Renal pelvis (tissue), 1 donor: ENCODE measurements at regions not wholly inside any gene's neighbourhood (a gene's known extent, or its start where the extent isn't known, plus 50 kb on each side); places are given as distances from the start of the nearest gene placed in this dataset.

Source experiments
- DNase-seq: peaks from one replicate; pipeline ENCODE4 v3.0.0-alpha.2; 2013

DNA sequence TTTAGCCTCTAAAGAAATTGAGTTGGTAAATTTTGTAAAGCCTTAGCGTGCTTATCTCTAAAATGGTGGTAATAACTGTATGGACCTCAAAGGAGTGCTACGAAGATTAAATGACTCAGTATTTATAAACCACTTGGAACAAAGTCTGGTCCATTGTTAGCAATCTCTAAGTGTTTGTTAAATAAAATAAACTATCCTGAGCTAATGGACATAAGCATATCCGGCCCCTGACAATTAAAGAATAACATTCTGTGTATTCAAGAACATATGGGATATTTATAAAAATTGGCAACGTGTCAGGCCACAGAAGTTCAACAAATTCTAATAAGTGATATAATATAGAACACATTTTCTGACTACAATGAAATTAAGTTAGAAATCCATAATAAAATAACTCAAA is 71.0 kb downstream of the MYEOV start:
- no peak for DNase-seq

GRCh38 chr11:69365558-69365957 is 71.6 kb downstream of the MYEOV start:
- no peak for DNase-seq

DNA sequence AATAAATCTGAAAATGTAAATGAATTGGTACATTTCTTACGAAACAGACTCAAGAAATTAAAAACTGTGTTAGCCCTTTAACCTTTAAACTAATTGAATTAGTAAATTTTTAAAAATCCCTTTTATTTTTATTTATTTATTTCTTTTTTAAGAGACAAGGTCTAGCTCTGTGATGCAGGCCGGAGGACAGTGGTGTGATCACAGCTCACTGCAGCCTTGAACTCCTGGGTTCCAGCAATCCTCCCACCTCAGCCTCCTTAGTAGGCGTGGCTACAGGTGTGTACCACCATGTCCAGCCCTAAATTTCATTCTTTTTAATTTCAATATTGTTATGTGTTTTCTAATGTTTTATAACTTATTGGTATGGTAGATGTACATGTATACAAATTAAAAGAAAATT is 72.6 kb downstream of the MYEOV start:
- no peak for DNase-seq

DNA sequence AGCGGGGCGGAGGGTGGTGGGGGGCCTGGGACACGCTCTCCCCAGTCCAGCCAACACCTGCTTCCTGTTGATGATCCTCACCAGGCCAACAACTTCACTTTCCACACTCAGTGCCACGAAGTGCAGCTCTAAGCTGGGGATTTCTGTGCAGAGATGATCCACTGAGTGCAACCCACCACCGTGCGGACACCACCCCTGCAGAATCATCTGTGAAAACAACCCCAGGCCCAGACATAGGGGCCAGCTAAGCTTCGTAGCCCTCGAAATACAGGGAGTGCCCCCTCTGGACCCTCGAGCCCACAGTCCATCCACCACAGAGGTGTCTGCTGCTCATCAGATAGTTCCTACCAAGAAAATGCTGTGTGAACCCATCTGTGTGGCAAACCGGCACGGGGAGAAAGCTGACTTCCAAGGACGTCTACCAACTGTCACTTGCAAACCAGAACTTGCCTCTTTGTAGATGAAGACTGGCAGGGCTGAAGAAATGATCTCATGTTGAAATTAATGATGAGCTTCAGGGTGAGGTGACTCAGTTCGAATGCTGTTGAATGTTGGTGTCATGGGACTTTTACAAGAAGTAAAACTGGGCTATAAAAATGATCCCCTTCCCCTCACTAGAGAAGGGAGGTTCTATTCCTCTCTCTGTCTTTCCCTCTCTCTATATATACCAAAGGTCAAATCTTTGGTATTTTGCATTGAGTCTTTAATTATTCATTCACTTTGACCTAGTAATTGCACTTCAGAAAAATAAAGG is 73.4 kb downstream of the MYEOV start:
- DNase-seq: no peak

DNA sequence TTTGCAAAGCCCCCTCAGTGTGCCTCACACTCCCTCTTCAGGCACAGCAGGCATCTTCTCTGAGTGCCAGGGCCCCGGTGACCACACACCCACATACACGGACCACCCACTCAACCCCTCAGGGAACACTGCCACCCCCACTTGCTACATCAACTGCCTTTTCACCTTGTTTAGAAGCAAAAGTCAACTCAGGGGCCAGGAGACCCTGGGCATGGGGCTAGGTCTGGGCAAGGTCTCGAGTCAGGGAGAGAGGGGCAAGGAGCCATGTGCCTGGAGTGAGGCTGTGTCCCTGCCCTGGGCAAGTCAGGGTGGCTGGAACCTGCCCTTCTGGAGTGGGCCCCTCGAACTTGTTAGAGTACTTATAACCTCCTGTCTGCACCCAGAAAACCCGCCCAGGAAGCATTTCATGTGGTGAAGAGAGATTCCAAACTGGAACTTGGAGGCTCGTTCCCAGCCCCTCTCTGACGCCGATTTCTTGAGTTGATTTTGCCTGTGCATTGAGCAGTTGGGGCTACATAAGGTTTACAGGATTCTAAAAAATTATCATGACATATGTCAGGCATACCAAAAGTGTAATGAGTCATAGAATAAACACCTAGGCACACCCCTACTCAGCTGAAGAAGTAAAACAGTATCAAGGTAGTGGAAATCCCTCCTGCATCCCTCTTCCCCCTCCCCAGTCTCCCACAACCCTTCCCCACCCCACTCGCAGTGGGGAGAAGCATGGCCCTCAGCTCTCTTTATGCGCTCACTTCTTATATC is 74.3 kb downstream of the MYEOV start:
- DNase-seq: no peak

- DNase-seq: no peak
Observed at GRCh38 chr11:69369210-69369825, 75.4 kb downstream of the MYEOV start.

- no peak for DNase-seq
Observed at GRCh38 chr11:69369945-69370344, 76.0 kb downstream of the MYEOV start.

- DNase-seq: no peak
Observed at GRCh38 chr11:69370984-69371709, 77.2 kb downstream of the MYEOV start.

DNA sequence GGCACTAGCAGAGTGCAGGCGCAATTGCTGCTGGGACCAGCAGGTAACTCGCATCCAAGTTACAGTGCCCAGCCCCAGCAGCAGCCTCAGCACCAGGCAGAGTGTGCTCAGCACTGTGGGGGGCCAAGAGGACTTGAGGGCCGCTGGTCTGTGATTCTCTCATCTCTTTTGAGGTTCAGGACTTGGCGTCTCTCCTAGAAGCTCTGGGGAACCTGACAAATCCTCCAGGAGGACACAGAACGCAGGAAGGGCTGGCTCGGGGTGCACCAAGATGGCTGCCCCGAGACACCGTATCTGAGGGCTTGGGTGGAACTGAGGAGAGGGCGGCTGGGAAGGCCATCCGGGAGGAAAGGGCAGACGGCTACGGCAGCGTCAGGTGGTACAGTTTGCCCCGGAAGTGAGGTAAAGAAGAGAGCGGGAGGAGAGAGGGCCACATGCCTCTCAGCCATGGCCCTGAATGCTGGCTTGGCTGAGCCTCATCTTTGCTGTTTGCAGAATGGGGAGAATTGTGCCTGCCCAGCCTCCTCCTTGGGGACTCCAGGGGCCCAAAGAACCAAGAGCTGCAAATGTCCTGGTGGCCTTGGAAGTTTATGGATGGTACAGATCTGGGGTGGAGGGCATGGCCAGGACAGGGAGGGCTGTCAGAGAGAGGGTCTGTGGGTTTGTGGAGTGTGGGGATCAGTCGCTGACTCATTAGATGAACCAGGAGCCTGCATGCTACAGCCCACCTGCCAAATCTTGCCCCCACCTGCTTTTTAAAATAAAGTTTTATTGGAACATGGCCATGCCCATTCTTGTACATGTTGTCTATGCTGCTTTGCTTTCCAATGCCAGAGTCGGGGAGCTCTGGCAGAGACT is 78.0 kb downstream of the MYEOV start:
- no peak for DNase-seq

- DNase-seq: no peak
Observed at GRCh38 chr11:69372589-69373250, 78.8 kb downstream of the MYEOV start.

GRCh38 chr11:69373251-69373635 is 79.3 kb downstream of the MYEOV start:
- no peak for DNase-seq

DNA sequence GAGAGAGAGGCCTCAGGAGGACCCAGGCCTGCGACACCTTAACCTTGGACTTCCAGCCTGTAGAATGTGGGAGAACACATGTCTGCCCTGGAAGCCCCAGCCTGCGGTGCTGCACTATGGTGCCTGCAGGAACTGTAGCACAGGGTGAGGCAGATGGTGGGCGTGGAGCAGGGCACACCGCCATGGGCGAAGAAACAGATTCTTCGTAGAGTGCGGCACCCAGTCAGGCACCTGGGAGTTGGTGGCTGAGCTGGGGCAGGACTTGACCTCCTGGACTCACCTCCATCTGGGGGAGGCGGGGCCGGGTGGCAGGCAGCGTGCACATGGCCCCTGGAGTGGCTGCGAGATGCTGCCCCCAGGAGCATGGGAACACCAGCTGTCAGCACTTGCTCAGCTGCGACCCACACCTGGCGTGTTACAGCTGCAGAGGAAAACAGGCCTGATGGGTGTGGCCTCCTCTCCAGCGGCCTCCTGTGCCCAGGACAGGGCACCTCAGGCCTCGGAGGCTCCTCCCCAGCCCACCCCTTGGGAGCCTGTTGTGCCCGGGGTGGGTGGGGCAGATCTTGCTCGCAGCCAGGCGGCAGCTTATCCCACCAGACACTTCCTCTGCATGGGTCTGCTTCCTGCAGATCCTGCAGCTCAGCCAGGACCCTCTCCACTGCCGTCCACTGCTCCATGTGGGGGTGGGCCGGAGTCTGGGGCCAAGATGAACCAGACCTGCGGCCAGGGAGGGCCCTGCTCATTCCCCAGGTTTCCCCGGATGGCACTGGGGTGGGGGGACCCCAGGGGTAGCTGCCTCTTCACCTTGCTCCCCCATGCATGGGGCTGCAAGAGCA is 80.4 kb downstream of the MYEOV start:
- no peak for DNase-seq

- no peak for DNase-seq
Observed at GRCh38 chr11:69374946-69375310, 81.0 kb downstream of the MYEOV start.

GRCh38 chr11:69375316-69376154 is 81.6 kb downstream of the MYEOV start:
- no peak for DNase-seq

DNA sequence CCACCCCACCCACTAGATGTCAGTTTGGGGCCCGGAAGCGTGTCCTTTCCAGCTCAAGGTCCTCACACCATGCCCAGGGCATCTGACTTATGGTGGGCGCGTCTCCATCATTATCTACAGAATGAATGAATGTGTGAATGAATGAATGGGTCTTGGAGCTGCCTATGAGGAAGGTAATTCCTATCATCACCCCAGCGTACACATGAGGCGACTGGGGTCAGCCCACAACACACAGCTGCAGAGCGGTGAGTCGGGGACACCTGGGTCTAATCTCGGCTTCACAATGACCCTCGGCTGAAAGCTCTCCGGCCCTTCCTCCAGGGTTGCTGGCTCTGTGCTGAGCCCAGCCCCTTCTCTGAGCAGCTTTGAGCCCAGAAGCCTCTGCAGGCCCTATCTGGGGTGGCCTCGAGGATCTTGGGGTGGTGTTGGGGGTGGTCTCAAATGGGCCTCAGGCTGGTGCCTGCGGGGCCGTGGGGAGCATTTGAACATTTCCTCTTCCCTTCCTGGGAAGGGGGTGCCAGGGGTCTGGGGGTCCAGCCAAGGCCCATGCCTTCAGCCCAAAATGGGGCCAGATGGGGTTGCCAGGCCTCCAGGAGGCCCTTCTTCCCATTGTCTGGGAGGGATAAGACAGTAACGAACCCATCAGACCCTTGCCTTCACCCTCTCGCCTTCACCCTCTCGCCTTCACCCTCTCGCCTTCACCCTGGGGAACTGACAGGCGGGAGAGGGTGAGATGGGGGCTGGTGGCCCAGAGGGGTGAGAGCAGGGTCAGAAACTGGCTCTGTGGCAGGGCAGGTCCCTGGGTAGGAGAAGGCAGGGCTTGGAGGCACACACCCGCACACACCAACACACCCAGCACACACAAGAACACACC is 82.4 kb downstream of the MYEOV start:
- DNase-seq: no peak

DNA sequence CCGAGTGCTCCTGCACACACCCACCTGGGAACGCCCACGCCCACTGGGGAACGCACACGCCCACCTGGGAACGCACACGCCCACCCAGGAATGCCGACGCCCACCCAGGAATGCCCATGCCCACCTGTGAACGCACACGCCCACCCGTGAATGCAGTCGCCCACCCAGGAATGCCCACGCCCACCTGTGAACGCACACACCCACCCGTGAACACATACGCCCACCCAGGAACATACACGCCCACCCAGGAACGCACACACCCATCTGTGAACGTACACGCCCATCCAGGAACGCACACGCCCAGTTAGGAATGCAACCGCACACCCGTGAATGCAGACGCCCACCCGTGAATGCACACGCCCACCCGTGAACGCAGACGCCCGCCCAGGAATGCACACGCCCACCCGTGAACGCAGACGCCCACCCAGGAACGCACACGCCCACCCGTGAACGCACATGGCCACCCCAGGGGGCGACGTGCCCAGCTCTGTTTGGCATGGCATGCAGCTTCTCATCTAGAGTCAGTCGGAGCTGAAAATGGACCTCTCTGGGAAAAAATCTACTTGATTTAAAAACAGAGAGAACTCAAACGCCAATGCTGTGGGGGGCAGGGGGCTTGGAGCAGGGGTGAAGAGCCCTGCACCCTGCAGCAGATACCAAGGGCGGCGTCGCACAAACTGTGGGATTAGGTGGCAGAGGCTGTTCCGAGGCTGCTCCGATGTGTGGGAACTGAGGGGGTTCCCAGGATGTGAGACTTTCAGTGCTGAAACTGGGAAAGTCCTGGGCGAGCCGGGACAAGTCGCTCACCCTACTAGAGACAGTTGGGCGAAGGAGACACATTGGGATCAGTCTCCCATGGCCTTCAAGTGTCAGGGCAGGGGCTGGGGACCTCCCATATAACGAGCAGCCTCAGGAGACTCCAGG is 83.3 kb downstream of the MYEOV start:
- DNase-seq: no peak

DNA sequence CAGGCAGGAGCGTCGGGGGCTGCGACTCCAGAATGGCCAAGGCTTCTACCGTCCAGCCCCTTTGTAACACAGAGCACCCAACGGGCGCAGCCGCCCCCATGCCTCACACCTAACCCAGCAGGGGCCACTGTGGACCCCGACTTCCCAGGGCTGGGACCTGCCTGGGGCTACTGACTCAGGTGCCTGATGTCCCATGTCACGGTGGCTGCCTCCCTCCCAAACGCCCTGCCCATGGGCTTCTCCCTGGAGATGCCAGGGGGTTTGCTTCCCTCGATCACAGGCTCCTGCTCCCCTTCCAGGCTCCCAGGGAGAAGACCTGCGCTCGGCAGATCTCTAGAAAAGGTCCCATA is 84.0 kb downstream of the MYEOV start:
- no peak for DNase-seq
